NOMO-1 treated with dmso at 0.1 percent for 144 hours (cell line): ENCODE measurements at regions not wholly inside any gene's neighbourhood (a gene's known extent, or its start where the extent isn't known, plus 50 kb on each side); places are given as distances from the start of the nearest gene placed in this dataset.
"Not testable (repeated sequence)": the region's sequence is repeated elsewhere in the genome, so short reads cannot be mapped to it uniquely, and the experiment has no call there.

ENCODE experiments used
- DNase-seq: peaks from one replicate; lab custom pipeline; 2025; ENCODE audit not compliant: unreplicated experiment; lab: John Stamatoyannopoulos, UW

- DNase-seq, result no peak
Measured at GRCh38 chr2:66109419-66109818, 325.5 kb upstream of the MEIS1 start.

- DNase-seq, result no peak
Measured at GRCh38 chr2:66105066-66105753, 329.7 kb upstream of the MEIS1 start.

- DNase-seq, result no peak
Measured at GRCh38 chr2:66103581-66103980, 331.3 kb upstream of the MEIS1 start.

GRCh38 chr2:66101206-66101605 is 333.7 kb upstream of the MEIS1 start:
- no peak for DNase-seq

- no peak for DNase-seq
Measured at GRCh38 chr2:66095820-66096345, 339.0 kb upstream of the MEIS1 start.

- not testable (repeated sequence) for DNase-seq
Measured at GRCh38 chr2:66094689-66095088, 340.2 kb upstream of the MEIS1 start.

- DNase-seq, result no peak
Measured at GRCh38 chr2:66093371-66093770, 341.6 kb upstream of the MEIS1 start.

- no peak for DNase-seq
Measured at GRCh38 chr2:66084948-66085590, 349.9 kb upstream of the MEIS1 start.

- DNase-seq, result no peak
Measured at GRCh38 chr2:66082581-66082980, 352.3 kb upstream of the MEIS1 start.

GRCh38 chr2:66080127-66080526 is 354.8 kb upstream of the MEIS1 start:
- DNase-seq, result no peak

- no peak for DNase-seq
Measured at GRCh38 chr2:66073172-66073571, 361.8 kb upstream of the MEIS1 start.

- no peak for DNase-seq
Measured at GRCh38 chr2:66070721-66071602, 364.0 kb upstream of the MEIS1 start.

GRCh38 chr2:66069937-66070720 is 364.8 kb upstream of the MEIS1 start:
- DNase-seq, result no peak

GRCh38 chr2:66066032-66066431 is 368.9 kb upstream of the MEIS1 start:
- DNase-seq, result no peak

GRCh38 chr2:66059332-66059731 is 375.6 kb upstream of the MEIS1 start:
- no peak for DNase-seq

GRCh38 chr2:66058675-66059074 is 376.2 kb upstream of the MEIS1 start:
- no peak for DNase-seq

GRCh38 chr2:66057844-66058243 is 377.1 kb upstream of the MEIS1 start:
- no peak for DNase-seq

GRCh38 chr2:66050392-66050791 is 384.5 kb upstream of the MEIS1 start:
- DNase-seq, result no peak

GRCh38 chr2:66048667-66049066 is 386.3 kb upstream of the MEIS1 start:
- DNase-seq, result no peak

GRCh38 chr2:66041902-66042657 is 392.8 kb upstream of the MEIS1 start:
- no peak for DNase-seq
